GM12892 (cell line): ENCODE measurements at regions not wholly inside any gene's neighbourhood (a gene's known extent, or its start where the extent isn't known, plus 50 kb on each side); places are given as distances from the start of the nearest gene placed in this dataset.

ENCODE experiments used
- POLR2A ChIP-seq: IDR thresholded peaks from 2 replicates; pipeline ENCODE4 v1.6.1; 2011; ENCODE audit warnings: low read depth, low read length, control low read depth
- POLR2AphosphoS5 ChIP-seq: IDR thresholded peaks from 2 replicates; pipeline ENCODE4 v1.6.1; 2011; ENCODE audit warnings: low read depth, low read length, control low read depth

GRCh38 chr4:126604268-126604867 lies 1028.4 kb upstream of the INTU start:
- no peak for TF ChIP-seq POLR2A
- TF ChIP-seq POLR2AphosphoS5, result no peak
